ENCODE measurements at regions not wholly inside any gene's neighbourhood (a gene's known extent, or its start where the extent isn't known, plus 50 kb on each side); places are given as distances from the start of the nearest gene placed in this dataset.
A peak's percentile ranks its signal among the peaks of the same experiment; 100 is the strongest.

DNA sequence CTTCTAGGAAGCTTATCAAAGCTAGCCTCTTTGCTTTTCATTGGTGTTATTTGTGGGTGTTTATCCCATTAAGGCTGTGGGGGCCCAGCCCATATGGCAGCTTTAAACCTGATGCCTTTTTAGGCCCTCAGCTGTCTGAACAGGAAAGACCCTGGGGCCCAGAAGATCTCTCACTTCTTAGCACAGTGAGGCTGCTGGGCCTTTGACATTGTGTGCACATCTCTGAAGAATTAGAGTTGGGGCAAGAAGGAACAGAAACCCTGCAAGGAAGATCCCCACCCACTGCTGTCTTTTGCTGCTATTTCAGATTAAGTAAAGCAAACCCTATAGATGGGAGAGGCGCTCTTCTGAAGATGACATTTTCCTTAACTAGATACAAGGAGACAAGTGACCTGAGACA lies 250.0 kb downstream of the SMAD2 start:
- peak overlapping the region; percentile 33 for H3K4me3 ChIP-seq (ENCODE audit: low read length)
- no peaks in the 10 kb centered on the region for H3K27me3 ChIP-seq (ENCODE audit: low read depth, low read length)
- H3K36me3 ChIP-seq (replicated peaks; ENCODE audit: low read depth, low read length) = peaks cover 5% of the 10 kb centered on the region
- H3K9ac ChIP-seq (ENCODE audit: low read length) = peak overlapping the region; percentile 75
- H3K4me1 ChIP-seq (ENCODE audit: low read length) = peaks cover 71% of the 10 kb centered on the region
- no peaks in the 10 kb centered on the region for H4K20me1 ChIP-seq (ENCODE audit: insufficient read depth, low read length)
- H3K4me2 ChIP-seq (ENCODE audit: low read length) = peak overlapping the region; percentile 62
- 0 out of 2 replicates have a peak overlapping the region, but pooled peaks have one; percentile 4 for H2AFZ ChIP-seq (ENCODE audit: low read depth, low read length)
- H3K27ac ChIP-seq (ENCODE audit: low read length) = peak overlapping the region; percentile 94
- no peaks in the 10 kb centered on the region for H3K9me3 ChIP-seq (ENCODE audit: insufficient read depth, low read length)
- TF ChIP-seq EZH2phosphoT487 (IDR thresholded peaks at IDR 0.05; ENCODE audit: low read depth) = no peak
- TF ChIP-seq, protein P1, sequence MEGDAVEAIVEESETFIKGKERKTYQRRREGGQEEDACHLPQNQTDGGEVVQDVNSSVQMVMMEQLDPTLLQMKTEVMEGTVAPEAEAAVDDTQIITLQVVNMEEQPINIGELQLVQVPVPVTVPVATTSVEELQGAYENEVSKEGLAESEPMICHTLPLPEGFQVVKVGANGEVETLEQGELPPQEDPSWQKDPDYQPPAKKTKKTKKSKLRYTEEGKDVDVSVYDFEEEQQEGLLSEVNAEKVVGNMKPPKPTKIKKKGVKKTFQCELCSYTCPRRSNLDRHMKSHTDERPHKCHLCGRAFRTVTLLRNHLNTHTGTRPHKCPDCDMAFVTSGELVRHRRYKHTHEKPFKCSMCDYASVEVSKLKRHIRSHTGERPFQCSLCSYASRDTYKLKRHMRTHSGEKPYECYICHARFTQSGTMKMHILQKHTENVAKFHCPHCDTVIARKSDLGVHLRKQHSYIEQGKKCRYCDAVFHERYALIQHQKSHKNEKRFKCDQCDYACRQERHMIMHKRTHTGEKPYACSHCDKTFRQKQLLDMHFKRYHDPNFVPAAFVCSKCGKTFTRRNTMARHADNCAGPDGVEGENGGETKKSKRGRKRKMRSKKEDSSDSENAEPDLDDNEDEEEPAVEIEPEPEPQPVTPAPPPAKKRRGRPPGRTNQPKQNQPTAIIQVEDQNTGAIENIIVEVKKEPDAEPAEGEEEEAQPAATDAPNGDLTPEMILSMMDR (IDR thresholded peaks at IDR 0.05; ENCODE audit: low read depth, low read length) = peak; percentile 44
- no peaks in the 10 kb centered on the region for H3K79me2 ChIP-seq (ENCODE audit: low read length)

DNA sequence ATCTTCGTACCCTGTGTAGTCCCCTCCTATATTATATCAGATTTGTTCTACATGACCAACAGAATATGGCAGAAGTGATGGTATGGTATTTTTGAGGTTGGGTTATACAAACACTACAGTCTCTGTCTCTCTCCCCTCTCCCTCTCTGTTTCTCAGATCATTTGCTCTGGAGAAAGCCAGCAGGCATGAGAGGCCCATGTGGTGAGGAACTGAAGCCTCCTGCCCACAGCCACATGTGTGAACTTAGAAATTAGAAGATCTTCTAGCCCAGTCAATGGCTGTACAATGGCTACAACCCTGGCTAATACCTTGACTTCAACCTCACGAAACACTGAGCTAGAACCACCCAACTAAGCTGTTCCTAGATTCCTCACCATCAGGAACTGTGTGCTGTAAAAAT lies 250.6 kb downstream of the SMAD2 start:
- peak overlapping the region; percentile 75 for H3K9ac ChIP-seq (ENCODE audit: low read length)
- H3K27me3 ChIP-seq (ENCODE audit: low read depth, low read length) = no peaks in the 10 kb centered on the region
- H2AFZ ChIP-seq (ENCODE audit: low read depth, low read length) = peak overlapping the region; percentile 11; the same call in 1 of the 2 replicates
- H3K4me1 ChIP-seq (ENCODE audit: low read length) = peaks cover 75% of the 10 kb centered on the region
- H3K36me3 ChIP-seq (replicated peaks; ENCODE audit: low read depth, low read length) = peaks cover 5% of the 10 kb centered on the region
- no peaks in the 10 kb centered on the region for H4K20me1 ChIP-seq (ENCODE audit: insufficient read depth, low read length)
- no peaks in the 10 kb centered on the region for H3K79me2 ChIP-seq (ENCODE audit: low read length)
- no peaks in the 10 kb centered on the region for H3K9me3 ChIP-seq (ENCODE audit: insufficient read depth, low read length)
- H3K4me2 ChIP-seq (ENCODE audit: low read length) = peak overlapping the region; percentile 62
- peak overlapping the region; percentile 33 for H3K4me3 ChIP-seq (ENCODE audit: low read length)
- peak overlapping the region; percentile 94 for H3K27ac ChIP-seq (ENCODE audit: low read length)
- TF ChIP-seq, protein P1 (IDR thresholded peaks at IDR 0.05; ENCODE audit: low read depth, low read length) = no peak
- no peak for TF ChIP-seq EZH2phosphoT487 (IDR thresholded peaks at IDR 0.05; ENCODE audit: low read depth)

- no peaks in the 10 kb centered on the region for H3K79me2 ChIP-seq (ENCODE audit: low read length)
- H3K4me2 ChIP-seq (ENCODE audit: low read length) = peak overlapping the region; percentile 62
These were observed 252.5 kb downstream of the SMAD2 start for GRCh38 chr18:47677952-47678351.

GRCh38 chr18:47669815-47670214 lies 260.6 kb downstream of the SMAD2 start:
- Histone ChIP-seq H4K20me1 (ENCODE audit: insufficient read depth, low read length) (no peaks in the 10 kb centered on the region), H2AFZ (ENCODE audit: low read depth, low read length) (no peak overlapping the region), H3K4me1 (ENCODE audit: low read length) (peaks cover under 1% of the 10 kb centered on the region; the same call in 1 of the 2 replicates), H3K4me2 (ENCODE audit: low read length) (no peak overlapping the region), H3K27me3 (ENCODE audit: low read depth, low read length) (no peaks in the 10 kb centered on the region), H3K79me2 (ENCODE audit: low read length) (no peaks in the 10 kb centered on the region), H3K4me3 (ENCODE audit: low read length) (no peak overlapping the region), H3K36me3 (replicated peaks; ENCODE audit: low read depth, low read length) (no peaks in the 10 kb centered on the region), H3K27ac (ENCODE audit: low read length) (no peak overlapping the region), H3K9ac (ENCODE audit: low read length) (no peak overlapping the region), H3K9me3 (ENCODE audit: insufficient read depth, low read length) (no peaks in the 10 kb centered on the region)
- TF ChIP-seq, protein P1 (IDR thresholded peaks at IDR 0.05; ENCODE audit: low read depth, low read length) = no peak
- TF ChIP-seq EZH2phosphoT487 (IDR thresholded peaks at IDR 0.05; ENCODE audit: low read depth) = no peak

More at GRCh38 chr18:47677952-47678351, 252.5 kb downstream of the SMAD2 start:
- peak overlapping the region; percentile 7 for H3K4me3 ChIP-seq (ENCODE audit: low read length)
- H3K4me1 ChIP-seq (ENCODE audit: low read length) = peaks cover 76% of the 10 kb centered on the region
- H3K9me3 ChIP-seq (ENCODE audit: insufficient read depth, low read length) = no peaks in the 10 kb centered on the region
- H4K20me1 ChIP-seq (ENCODE audit: insufficient read depth, low read length) = no peaks in the 10 kb centered on the region
- TF ChIP-seq EZH2phosphoT487 (IDR thresholded peaks at IDR 0.05; ENCODE audit: low read depth) = no peak
- TF ChIP-seq, protein P1 (IDR thresholded peaks at IDR 0.05; ENCODE audit: low read depth, low read length) = no peak
- peak overlapping the region; percentile 94 for H3K27ac ChIP-seq (ENCODE audit: low read length)
- H3K36me3 ChIP-seq (replicated peaks; ENCODE audit: low read depth, low read length) = peaks cover 5% of the 10 kb centered on the region
- H3K9ac ChIP-seq (ENCODE audit: low read length) = peak overlapping the region; percentile 75; the same call in 1 of the 2 replicates
- 0 out of 2 replicates have a peak overlapping the region, but pooled peaks have one; percentile 0 for H2AFZ ChIP-seq (ENCODE audit: low read depth, low read length)
- no peaks in the 10 kb centered on the region for H3K27me3 ChIP-seq (ENCODE audit: low read depth, low read length)
